WTC11 (cell line): ENCODE measurements at regions not wholly inside any gene's neighbourhood (a gene's known extent, or its start where the extent isn't known, plus 50 kb on each side); places are given as distances from the start of the nearest gene placed in this dataset.

Experiments
- ATAC-seq: fragments of 200-7000 bp; cut with Tn5 transposase; 2 replicates; pipeline ENCODE4 v1.10.0; 2021; ENCODE audit warnings: mild to moderate bottlenecking, moderate library complexity
- CTCF ChIA-PET: fragments of 300-600 bp; sonication (Branson Sonifier 250); formaldehyde crosslinking; loops from one replicate; lab custom pipeline; 2021; ENCODE audit warnings: antibody characterized with exemption; lab: Charles Lee
- POLR2A ChIA-PET: fragments of 350-600 bp; sonication (Branson Sonifier 250); formaldehyde crosslinking; loops from one replicate; lab custom pipeline; 2021; ENCODE audit warnings: antibody characterized with exemption; lab: Charles Lee
- DNase-seq: peaks from one replicate; pipeline ENCODE4 v3.0.0; 2021; ENCODE audit warnings: low spot score
- H3K27ac Mint-ChIP-seq: 2 replicates; pipeline ENCODE4 v1.8.0; 2021; ENCODE audit warnings: mixed read lengths
- H3K27me3 Mint-ChIP-seq: 2 replicates; pipeline ENCODE4 v1.8.0; 2021; ENCODE audit warnings: low read depth, mild to moderate bottlenecking, moderate library complexity, mixed read lengths
- H3K36me3 Mint-ChIP-seq: 2 replicates; pipeline ENCODE4 v1.8.0; 2021; ENCODE audit warnings: mixed read lengths
- H3K4me1 Mint-ChIP-seq: 2 replicates; pipeline ENCODE4 v1.8.0; 2022; ENCODE audit warnings: mixed read lengths
- H3K4me3 Mint-ChIP-seq: 2 replicates; pipeline ENCODE4 v1.8.0; 2021; ENCODE audit warnings: mild to moderate bottlenecking, moderate library complexity, mixed read lengths
- H3K9me3 Mint-ChIP-seq: 2 replicates; pipeline ENCODE4 v1.8.0; 2021; ENCODE audit warnings: mixed read lengths
- ARID4B ChIP-seq: sonication (generic); formaldehyde crosslinking; IDR thresholded peaks from 2 replicates; pipeline ENCODE4 v1.8.0; 2023; ENCODE audit warnings: missing genetic modification reagents, mild to moderate bottlenecking, borderline replicate concordance
- ATF3 ChIP-seq: sonication (generic); formaldehyde crosslinking; conservative IDR thresholded peaks from 2 replicates; pipeline ENCODE4 v1.8.1; 2022; ENCODE audit warnings: mild to moderate bottlenecking, missing genetic modification reagents
- CTCF ChIP-seq: fragments of 200-600 bp; IDR thresholded peaks from 2 replicates; pipeline ENCODE4 v1.8.0; 2022; ENCODE audit warnings: antibody characterized with exemption
- EMX1 ChIP-seq: fragments of 250-450 bp; sonication (Bioruptor Pico); IDR thresholded peaks from 2 replicates; pipeline ENCODE4 v1.8.0; 2021; ENCODE audit warnings: mild to moderate bottlenecking
- ETV6 ChIP-seq: sonication (generic); formaldehyde crosslinking; IDR thresholded peaks from 2 replicates; pipeline ENCODE4 v1.8.1; 2022; ENCODE audit warnings: mild to moderate bottlenecking, missing genetic modification reagents
- FOXK1 ChIP-seq: sonication (generic); formaldehyde crosslinking; IDR thresholded peaks from 2 replicates; pipeline ENCODE4 v1.8.0; 2022; ENCODE audit warnings: mild to moderate bottlenecking, moderate library complexity, missing genetic modification reagents
- JUN ChIP-seq: sonication (generic); formaldehyde crosslinking; IDR thresholded peaks from 2 replicates; pipeline ENCODE4 v1.8.0; 2023; ENCODE audit warnings: mild to moderate bottlenecking, missing genetic modification reagents
- KAT7 ChIP-seq: sonication (generic); formaldehyde crosslinking; IDR thresholded peaks from 2 replicates; pipeline ENCODE4 v1.8.1; 2023; ENCODE audit warnings: missing genetic modification reagents, mild to moderate bottlenecking, borderline replicate concordance
- NR1H2 ChIP-seq: sonication (generic); formaldehyde crosslinking; IDR thresholded peaks from 2 replicates; pipeline ENCODE4 v1.9.0; 2021; ENCODE audit warnings: mild to moderate bottlenecking, moderate library complexity, missing genetic modification reagents
- RELA ChIP-seq: sonication (generic); formaldehyde crosslinking; IDR thresholded peaks from 2 replicates; pipeline ENCODE4 v1.8.1; 2022; ENCODE audit warnings: missing genetic modification reagents, mild to moderate bottlenecking, borderline replicate concordance
- SMAD4 ChIP-seq: sonication (generic); formaldehyde crosslinking; IDR thresholded peaks from 2 replicates; pipeline ENCODE4 v1.8.0; 2022; ENCODE audit warnings: mild to moderate bottlenecking, missing genetic modification reagents
- SP1 ChIP-seq: sonication (generic); formaldehyde crosslinking; conservative IDR thresholded peaks from 2 replicates; pipeline ENCODE4 v1.8.1; 2022; ENCODE audit warnings: missing genetic modification reagents
- TCF7 ChIP-seq: sonication (generic); formaldehyde crosslinking; IDR thresholded peaks from 2 replicates; pipeline ENCODE4 v1.8.0; 2022; ENCODE audit warnings: mild to moderate bottlenecking, low read depth, missing genetic modification reagents, moderate library complexity
- ZBTB21 ChIP-seq: sonication (generic); formaldehyde crosslinking; IDR thresholded peaks from 2 replicates; pipeline ENCODE4 v1.8.1; 2023; ENCODE audit warnings: mild to moderate bottlenecking, missing genetic modification reagents, borderline replicate concordance
- ZNF219 ChIP-seq: sonication (generic); formaldehyde crosslinking; IDR thresholded peaks from 2 replicates; pipeline ENCODE4 v1.8.0; 2023; ENCODE audit warnings: missing genetic modification reagents, mild to moderate bottlenecking, borderline replicate concordance
- ZNF232 ChIP-seq: sonication (generic); formaldehyde crosslinking; IDR thresholded peaks from 2 replicates; pipeline ENCODE4 v1.8.0; 2022; ENCODE audit warnings: mild to moderate bottlenecking, missing genetic modification reagents
- ZNF281 ChIP-seq: sonication (generic); formaldehyde crosslinking; IDR thresholded peaks from 2 replicates; pipeline ENCODE4 v1.8.0; 2023; ENCODE audit warnings: mild to moderate bottlenecking, missing genetic modification reagents
- ZNF317 ChIP-seq: sonication (generic); formaldehyde crosslinking; IDR thresholded peaks from 2 replicates; pipeline ENCODE4 v1.8.1; 2023; ENCODE audit warnings: low read depth, mild to moderate bottlenecking, moderate library complexity, missing genetic modification reagents, borderline replicate concordance
- ZNF423 ChIP-seq: fragments of 250-450 bp; sonication (Bioruptor Pico); IDR thresholded peaks from 2 replicates; pipeline ENCODE4 v2.1.2; 2022; ENCODE audit warnings: mild to moderate bottlenecking, moderate library complexity

GRCh38 chr1:125085720-125086591 lies 3901.2 kb downstream of the SRGAP2C start:
- CTCF ChIA-PET, result no interaction called here
- no peak overlapping the region for H3K27ac Mint-ChIP-seq
- no peak overlapping the region for H3K4me3 Mint-ChIP-seq
- POLR2A ChIA-PET, result no interaction called here
- TF ChIP-seq EMX1 (CRISPR knock-in tag), result no peak
- no peak for TF ChIP-seq ETV6 (CRISPR knock-in tag)
- no peak for TF ChIP-seq CTCF
- TF ChIP-seq ZBTB21 (CRISPR knock-in tag), result no peak
- no peak for TF ChIP-seq TCF7 (CRISPR knock-in tag)
- TF ChIP-seq NR1H2 (CRISPR knock-in tag), result no peak
- no peak for TF ChIP-seq ZNF281
- no peak for TF ChIP-seq ATF3 (CRISPR knock-in tag)
- no peak for TF ChIP-seq FOXK1 (CRISPR knock-in tag)
- no peak for TF ChIP-seq ARID4B
- TF ChIP-seq KAT7 (CRISPR knock-in tag), result no peak
- TF ChIP-seq ZNF423, result no peak
- no peak for TF ChIP-seq SMAD4
- no peak for TF ChIP-seq ZNF317 (CRISPR knock-in tag)
- no peak for TF ChIP-seq RELA (CRISPR knock-in tag)
- TF ChIP-seq ZNF219 (CRISPR knock-in tag), result no peak
- no peak for TF ChIP-seq JUN
- TF ChIP-seq SP1, result no peak
- no peak for TF ChIP-seq ZNF232 (CRISPR knock-in tag)
- DNase-seq (no peak), ATAC-seq (no peak)
- H3K4me1 Mint-ChIP-seq, result no peaks in the 10 kb centered on the region
- peaks cover 55% of the 10 kb centered on the region for H3K36me3 Mint-ChIP-seq
- peaks cover 56% of the 10 kb centered on the region for H3K9me3 Mint-ChIP-seq
- peaks cover 48% of the 10 kb centered on the region for H3K27me3 Mint-ChIP-seq
